ENCODE measurements at regions not wholly inside any gene's neighbourhood (a gene's known extent, or its start where the extent isn't known, plus 50 kb on each side); places are given as distances from the start of the nearest gene placed in this dataset.

- Histone ChIP-seq H2BK5ac (ENCODE audit: low read depth, low read length, poor library complexity, severe bottlenecking) (no peak overlapping the region), H3K9ac (ENCODE audit: low read depth, low read length) (no peak overlapping the region), H3K4me3 (ENCODE audit: insufficient read depth, low read depth, low read length) (no peak overlapping the region), H4K8ac (ENCODE audit: low read depth in 2 of 2, low read length in 2 of 2) (peak overlapping the region in 1 of 2 experiments; percentile 27; a peak in 1 of 4 replicates), H4K5ac (ENCODE audit: low read depth, low read length) (no peak overlapping the region), H3K9me1 (ENCODE audit: insufficient read depth, low read length) (peaks cover 3% of the 10 kb centered on the region; the same call in 1 of the 2 replicates), H3K4me2 (ENCODE audit: low read depth, low read length) (no peak overlapping the region), H4K20me1 (ENCODE audit: insufficient read depth, low read length) (no peaks in the 10 kb centered on the region), H3K4ac (ENCODE audit: low read depth, low read length) (peak overlapping the region; percentile 23; the same call in 1 of the 2 replicates), H3K14ac (replicated peaks; ENCODE audit: low read depth, low read length) (peak overlapping the region; percentile 23), H3K79me1 (ENCODE audit: low read depth in 1 of 2, low read length in 2 of 2) (no peaks in the 10 kb centered on the region), H3K27me3 (ENCODE audit: control insufficient read depth, insufficient read depth, low read length) (no peaks in the 10 kb centered on the region), H3K9me3 (ENCODE audit: control insufficient read depth, insufficient read depth, low read length) (no peaks in the 10 kb centered on the region), H3K56ac (ENCODE audit: extremely low read depth, insufficient read depth, low read length) (no peak overlapping the region), H2BK15ac (ENCODE audit: low read depth, low read length) (peak overlapping the region; percentile 10; the same call in 2 of the 3 replicates), H3K27ac (ENCODE audit: insufficient read depth, low read length) (no peak overlapping the region), H3K23ac (ENCODE audit: low read depth, low read length) (peak overlapping the region; percentile 0; the same call in 1 of the 2 replicates), H3K4me1 (ENCODE audit: control insufficient read depth, insufficient read depth, low read length) (peaks cover 5% of the 10 kb centered on the region), H4K91ac (ENCODE audit: insufficient read depth, low read depth, low read length) (no peak overlapping the region), H2AK9ac (replicated peaks; ENCODE audit: low read depth, low read length, poor library complexity) (peak overlapping the region; percentile 22), H2BK20ac (ENCODE audit: low read depth, low read length) (peak overlapping the region; percentile 22), H3K36me3 (ENCODE audit: control insufficient read depth, insufficient read depth, low read length) (no peaks in the 10 kb centered on the region), H2AFZ (replicated peaks; ENCODE audit: low read length, poor library complexity) (peak overlapping the region; percentile 16), H2BK120ac (ENCODE audit: low read depth, low read length) (peak overlapping the region; percentile 21), H2AK5ac (ENCODE audit: low read depth, low read length) (peak overlapping the region; percentile 52), H3K18ac (ENCODE audit: low read depth, low read length) (peak overlapping the region; percentile 27; the same call in 1 of the 2 replicates)
- ATAC-seq (ENCODE audit: low read depth) (peak; percentile 85), DNase-seq (peak; percentile 89)
- in situ Hi-C loops (cut with MboI; ENCODE audit: low sequenced_read_pairs) (no loop called here), intact Hi-C loops (cut with micrococcal nuclease) (no loop called here), dilution Hi-C loops (cut with HindIII; ENCODE audit: low sequenced_read_pairs, unreplicated experiment) (no loop called here)
- BruUV-seq (replicated peaks) = no TSS peak
- WGBS, 2 experiments (ENCODE audit: extremely low coverage in 2 of 2, insufficient read length in 1 of 2) = 0% methylated on average over 1 of the region's 9 CpGs; no CpG with 5 or more reads in 1 of the 2 experiments
- ChIA-PET CTCF (interaction anchor here (0.9 kb wide), 1 partner anchor 185 kb away, joined by 3 read pairs; no protein-coding TSS in a partner anchor), POLR2A (ENCODE audit: unreplicated experiment) (no interaction called here)
- TF ChIP-seq NFE2L2 (IDR thresholded peaks at IDR 0.05; ENCODE audit: low read depth, low read length) (no peak), RFX5 (IDR thresholded peaks at IDR 0.05; ENCODE audit: low read depth, low read length) (no peak), MAZ (IDR thresholded peaks at IDR 0.05; ENCODE audit: borderline replicate concordance, low read depth, low read length) (no peak), RCOR1 (IDR thresholded peaks at IDR 0.05; ENCODE audit: insufficient replicate concordance, low read length) (no peak), ELK1 (IDR thresholded peaks at IDR 0.05; ENCODE audit: borderline replicate concordance, low read depth, low read length) (no peak), MAFK (IDR thresholded peaks at IDR 0.05; ENCODE audit: low read depth, low read length) (no peak), CEBPB (IDR thresholded peaks at IDR 0.05; ENCODE audit: low read depth, low read length) (peak; percentile 77), SMC3 (IDR thresholded peaks at IDR 0.05; ENCODE audit: low read depth, low read length) (no peak), FOS (IDR thresholded peaks at IDR 0.05; ENCODE audit: low read depth, low read length) (peak; percentile 46), POLR2A (IDR thresholded peaks at IDR 0.05; ENCODE audit: low read depth, low read length) (no peak), MXI1 (IDR thresholded peaks at IDR 0.05; ENCODE audit: borderline replicate concordance, low read depth, low read length) (no peak), CHD1 (IDR thresholded peaks at IDR 0.05; ENCODE audit: low read depth, low read length) (no peak), RAD21 (IDR thresholded peaks at IDR 0.05; ENCODE audit: low read length) (no peak), BHLHE40 (IDR thresholded peaks at IDR 0.05; ENCODE audit: low read depth, low read length) (peak; percentile 10; the same call in 1 of the 2 replicates), USF2 (IDR thresholded peaks at IDR 0.05; ENCODE audit: low read depth, low read length) (no peak)
Measured at GRCh38 chr12:18998343-18999261, 130.9 kb upstream of the PLEKHA5 start.

Measured in IMR-90 (cell line).